Type B pancreatic cell (in vitro differentiated cells): ENCODE measurements at regions not wholly inside any gene's neighbourhood (a gene's known extent, or its start where the extent isn't known, plus 50 kb on each side); places are given as distances from the start of the nearest gene placed in this dataset.
"Not testable (repeated sequence)": the region's sequence is repeated elsewhere in the genome, so short reads cannot be mapped to it uniquely, and the experiment has no call there.

ENCODE experiments used
- DNase-seq: peaks from one replicate; pipeline ENCODE4 v3.0.0; 2021; ENCODE audit warnings: mixed read lengths; ENCODE audit not compliant: unreplicated experiment; ENCODE audit errors: extremely low spot score
- H3K27ac Mint-ChIP-seq: 2 replicates; pipeline ENCODE4 v1.8.0; 2021; ENCODE audit warnings: mild to moderate bottlenecking, mixed read lengths
- H3K27me3 Mint-ChIP-seq: 2 replicates; pipeline ENCODE4 v1.8.0; 2021; ENCODE audit warnings: mixed read lengths
- H3K36me3 Mint-ChIP-seq: 2 replicates; pipeline ENCODE4 v1.8.0; 2021; ENCODE audit warnings: mixed read lengths
- H3K4me1 Mint-ChIP-seq: one replicate; pipeline ENCODE4 v1.8.0; 2021; ENCODE audit warnings: mixed read lengths; ENCODE audit not compliant: unreplicated experiment
- H3K4me3 Mint-ChIP-seq: 2 replicates; pipeline ENCODE4 v1.8.0; 2021; ENCODE audit warnings: mild to moderate bottlenecking, mixed read lengths
- H3K9me3 Mint-ChIP-seq: 2 replicates; pipeline ENCODE4 v1.8.0; 2021; ENCODE audit warnings: mixed read lengths
- TF ChIP-seq, protein P1 (sequence below): fragments of 200-600 bp; sonication (generic); conservative IDR thresholded peaks from 2 replicates; pipeline ENCODE4 v1.5.0; 2021; ENCODE audit warnings: antibody characterized with exemption, mild to moderate bottlenecking

DNA sequence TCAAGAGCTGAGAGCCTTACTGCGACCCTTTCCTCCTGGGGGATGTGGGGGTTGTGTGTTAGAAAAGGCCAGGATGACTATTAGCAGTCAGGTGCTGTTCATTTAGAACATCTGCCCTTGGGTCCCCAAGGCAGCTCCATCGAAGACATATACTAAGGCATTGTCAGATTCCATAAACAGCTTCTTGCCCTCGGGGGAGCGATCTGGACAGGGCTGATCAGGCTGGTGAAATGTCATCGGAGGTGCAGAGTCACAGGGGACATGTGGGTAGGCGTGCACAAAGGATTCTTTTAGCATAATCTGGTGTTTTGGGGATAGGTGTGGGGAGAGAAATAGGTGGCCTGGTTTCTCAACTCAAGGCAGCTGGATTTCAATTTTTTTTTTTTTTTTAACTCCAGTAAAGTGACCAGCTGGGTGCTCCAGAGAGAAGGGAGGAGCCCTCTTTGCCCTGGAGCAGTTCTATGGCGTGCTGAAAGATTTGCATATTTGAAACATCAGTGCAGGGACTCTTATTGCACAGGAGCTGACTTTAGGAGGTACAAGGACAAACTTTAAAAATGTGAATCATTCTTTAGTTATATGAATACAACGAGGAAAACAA lies 160.1 kb downstream of the SUDS3 start:
- no peaks in the 10 kb centered on the region for H3K4me1 Mint-ChIP-seq

DNA sequence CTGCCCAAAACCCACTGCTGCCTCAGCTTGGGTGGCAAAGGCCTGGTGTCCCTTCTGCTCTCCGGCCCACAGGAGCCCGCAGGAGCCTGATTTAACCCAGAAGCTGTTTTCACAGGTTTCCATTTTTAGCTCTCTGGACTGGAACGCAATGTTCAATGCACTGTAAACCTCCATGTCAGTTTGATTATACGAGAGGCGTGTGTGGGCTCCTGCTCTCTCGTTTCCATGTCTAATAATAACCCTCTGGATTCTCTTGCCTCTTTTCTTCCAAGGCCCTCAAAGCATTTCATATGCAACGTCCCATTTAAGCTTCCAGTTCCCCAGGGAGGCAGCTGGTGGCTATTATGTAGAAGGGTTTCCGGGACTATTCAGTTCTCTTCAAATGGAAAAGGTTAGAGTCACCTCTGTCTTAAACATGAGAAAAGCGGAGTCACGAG lies 161.1 kb downstream of the SUDS3 start:
- no peaks in the 10 kb centered on the region for H3K4me1 Mint-ChIP-seq
- H3K27me3 Mint-ChIP-seq: no peaks in the 10 kb centered on the region
- H3K36me3 Mint-ChIP-seq: no peaks in the 10 kb centered on the region
- no peak for DNase-seq
- no peaks in the 10 kb centered on the region for H3K9me3 Mint-ChIP-seq
- H3K27ac Mint-ChIP-seq: no peak overlapping the region
- TF ChIP-seq, protein P1, sequence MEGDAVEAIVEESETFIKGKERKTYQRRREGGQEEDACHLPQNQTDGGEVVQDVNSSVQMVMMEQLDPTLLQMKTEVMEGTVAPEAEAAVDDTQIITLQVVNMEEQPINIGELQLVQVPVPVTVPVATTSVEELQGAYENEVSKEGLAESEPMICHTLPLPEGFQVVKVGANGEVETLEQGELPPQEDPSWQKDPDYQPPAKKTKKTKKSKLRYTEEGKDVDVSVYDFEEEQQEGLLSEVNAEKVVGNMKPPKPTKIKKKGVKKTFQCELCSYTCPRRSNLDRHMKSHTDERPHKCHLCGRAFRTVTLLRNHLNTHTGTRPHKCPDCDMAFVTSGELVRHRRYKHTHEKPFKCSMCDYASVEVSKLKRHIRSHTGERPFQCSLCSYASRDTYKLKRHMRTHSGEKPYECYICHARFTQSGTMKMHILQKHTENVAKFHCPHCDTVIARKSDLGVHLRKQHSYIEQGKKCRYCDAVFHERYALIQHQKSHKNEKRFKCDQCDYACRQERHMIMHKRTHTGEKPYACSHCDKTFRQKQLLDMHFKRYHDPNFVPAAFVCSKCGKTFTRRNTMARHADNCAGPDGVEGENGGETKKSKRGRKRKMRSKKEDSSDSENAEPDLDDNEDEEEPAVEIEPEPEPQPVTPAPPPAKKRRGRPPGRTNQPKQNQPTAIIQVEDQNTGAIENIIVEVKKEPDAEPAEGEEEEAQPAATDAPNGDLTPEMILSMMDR: no peak
- H3K4me3 Mint-ChIP-seq: no peak overlapping the region

More for the DNA sequence above, 160.1 kb downstream of the SUDS3 start:
- Mint-ChIP-seq H3K4me3 (no peak overlapping the region), H3K27me3 (no peaks in the 10 kb centered on the region), H3K9me3 (no peaks in the 10 kb centered on the region), H3K36me3 (no peaks in the 10 kb centered on the region), H3K27ac (no peak overlapping the region)
- DNase-seq: no peak
- TF ChIP-seq, protein P1: no peak

DNA sequence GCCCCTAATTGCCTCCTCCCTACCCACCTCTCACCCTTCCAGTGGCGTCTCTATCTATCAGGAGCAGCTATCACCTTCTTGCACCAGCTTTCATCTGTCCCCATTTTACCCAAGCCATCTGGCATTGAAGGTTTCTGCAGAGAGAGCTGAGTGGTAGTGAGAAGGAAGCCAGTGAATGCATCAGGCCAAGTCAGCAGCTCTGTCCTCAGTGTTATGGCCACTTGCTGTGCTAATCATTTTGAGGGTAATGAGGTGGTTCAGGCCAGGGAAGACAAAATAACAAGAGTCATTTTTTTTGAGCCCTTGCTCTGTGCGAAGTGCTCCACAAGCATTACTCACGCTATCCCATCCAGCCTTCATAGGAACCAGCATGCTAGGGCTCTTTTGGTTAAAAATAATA lies 164.7 kb downstream of the SUDS3 start:
- Mint-ChIP-seq H3K4me3 (no peak overlapping the region), H3K27me3 (no peaks in the 10 kb centered on the region), H3K27ac (no peak overlapping the region), H3K36me3 (no peaks in the 10 kb centered on the region), H3K9me3 (no peaks in the 10 kb centered on the region), H3K4me1 (no peaks in the 10 kb centered on the region)
- no peak for DNase-seq
- TF ChIP-seq, protein P1: no peak

DNA sequence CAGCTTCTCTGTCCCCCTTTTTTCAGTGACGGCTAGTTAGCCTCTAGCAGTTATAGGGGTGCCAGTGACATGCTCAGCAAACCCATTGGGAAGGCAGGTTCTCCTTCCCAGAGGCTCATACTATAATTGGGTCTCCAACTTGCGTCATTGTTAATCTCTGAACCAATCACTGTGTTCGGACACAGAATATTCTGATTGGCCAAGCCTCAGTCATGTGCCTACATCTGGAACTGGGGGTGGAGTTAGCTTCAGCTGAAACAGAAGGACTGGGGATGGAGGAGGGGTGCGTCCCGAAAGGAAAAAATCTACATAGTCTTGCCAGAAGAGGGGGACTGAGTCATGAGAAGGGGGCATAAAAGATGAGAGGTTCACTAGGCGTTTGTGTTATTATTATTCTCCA lies 165.6 kb downstream of the SUDS3 start:
- Mint-ChIP-seq H3K9me3 (no peaks in the 10 kb centered on the region), H3K27me3 (no peaks in the 10 kb centered on the region), H3K4me1 (no peaks in the 10 kb centered on the region), H3K27ac (no peak overlapping the region), H3K36me3 (no peaks in the 10 kb centered on the region), H3K4me3 (no peak overlapping the region)
- no peak for DNase-seq
- TF ChIP-seq, protein P1: no peak

DNA sequence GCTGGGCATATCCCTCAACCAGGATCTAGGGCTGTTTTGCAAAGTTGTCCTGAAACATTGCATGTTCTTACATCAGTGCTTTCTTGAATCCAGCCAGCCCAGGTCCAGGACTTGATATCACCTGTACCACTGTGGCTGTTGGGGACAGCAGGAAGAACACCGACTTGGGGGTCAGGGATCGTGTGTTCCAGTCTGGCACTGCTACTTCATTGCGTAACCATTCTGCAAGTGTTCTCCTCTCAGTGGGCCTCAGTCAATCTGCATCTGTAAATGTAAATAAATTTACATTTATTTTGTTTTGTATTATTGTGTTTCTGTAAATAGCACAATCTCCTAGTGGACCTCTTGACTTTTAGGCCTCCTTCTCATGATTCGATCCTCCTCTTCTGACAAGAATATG lies 167.3 kb downstream of the SUDS3 start:
- no peak overlapping the region for H3K27ac Mint-ChIP-seq
- H3K9me3 Mint-ChIP-seq: no peaks in the 10 kb centered on the region
- TF ChIP-seq, protein P1: no peak
- no peaks in the 10 kb centered on the region for H3K36me3 Mint-ChIP-seq
- no peak overlapping the region for H3K4me3 Mint-ChIP-seq
- no peaks in the 10 kb centered on the region for H3K27me3 Mint-ChIP-seq
- DNase-seq: no peak
- no peaks in the 10 kb centered on the region for H3K4me1 Mint-ChIP-seq

DNA sequence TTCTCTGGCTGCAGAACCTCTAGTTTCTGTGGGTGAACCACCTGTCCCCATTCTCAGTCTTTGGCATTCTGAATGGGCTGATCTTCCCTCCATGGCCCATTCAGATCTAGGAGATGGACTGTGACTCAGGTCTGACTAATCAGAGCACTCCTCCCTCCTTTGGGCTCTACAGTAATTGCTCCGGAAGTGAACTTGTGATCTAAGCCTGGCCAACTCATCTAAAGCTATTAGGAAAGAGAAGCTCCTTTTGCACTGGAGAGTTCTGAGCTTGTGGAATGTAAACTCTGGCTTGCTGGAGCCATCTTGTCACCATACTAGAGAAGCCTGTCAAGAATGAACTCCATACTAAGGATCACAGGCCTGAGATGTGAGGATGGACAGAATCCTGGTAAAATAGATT lies 168.2 kb downstream of the SUDS3 start:
- Mint-ChIP-seq H3K4me3 (no peak overlapping the region), H3K9me3 (no peaks in the 10 kb centered on the region), H3K27me3 (no peaks in the 10 kb centered on the region), H3K4me1 (no peaks in the 10 kb centered on the region), H3K27ac (no peak overlapping the region), H3K36me3 (no peaks in the 10 kb centered on the region)
- TF ChIP-seq, protein P1: no peak
- DNase-seq: no peak

DNA sequence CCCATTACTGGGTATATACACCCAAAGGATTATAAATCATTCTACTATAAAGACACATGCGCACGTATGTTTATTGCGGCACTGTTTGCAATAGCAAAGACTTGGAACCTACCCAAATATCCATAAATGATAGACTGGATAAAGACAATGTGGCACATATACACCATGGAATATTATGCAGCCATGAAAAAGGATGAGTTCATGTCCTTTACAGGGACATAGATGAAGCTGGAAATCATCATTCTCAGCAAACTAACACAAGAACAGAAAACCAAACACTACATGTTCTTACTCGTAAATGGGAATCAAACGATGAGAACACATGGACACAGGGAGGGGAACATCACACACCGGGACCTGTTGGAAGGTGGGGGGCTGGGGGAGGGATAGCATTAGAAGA lies 171.3 kb downstream of the SUDS3 start:
- H3K27me3 Mint-ChIP-seq, H3K4me1 Mint-ChIP-seq, H3K36me3 Mint-ChIP-seq: not testable (repeated sequence)

More for the DNA sequence above, 171.3 kb downstream of the SUDS3 start:
- not testable (repeated sequence) for DNase-seq, H3K9me3 Mint-ChIP-seq, H3K4me3 Mint-ChIP-seq, H3K27ac Mint-ChIP-seq
